HFFc6 (cell line): ENCODE measurements at regions not wholly inside any gene's neighbourhood (a gene's known extent, or its start where the extent isn't known, plus 50 kb on each side); places are given as distances from the start of the nearest gene placed in this dataset.

Experiments
- DNase-seq: peaks from one replicate; pipeline ENCODE4 v3.0.0-alpha.2; 2018
- H3K27ac Mint-ChIP-seq: 2 replicates; pipeline ENCODE4 v1.8.0; 2020; ENCODE audit warnings: mild to moderate bottlenecking, mixed read lengths
- H3K27me3 Mint-ChIP-seq: 2 replicates; pipeline ENCODE4 v1.8.0; 2021; ENCODE audit warnings: mild to moderate bottlenecking, moderate library complexity, mixed read lengths; ENCODE audit not compliant: insufficient read depth
- H3K36me3 Mint-ChIP-seq: 2 replicates; pipeline ENCODE4 v1.8.0; 2021; ENCODE audit warnings: low read depth, mixed read lengths
- H3K4me1 Mint-ChIP-seq: 2 replicates; pipeline ENCODE4 v1.8.0; 2020; ENCODE audit warnings: low read depth, mixed read lengths
- H3K4me3 Mint-ChIP-seq: 2 replicates; pipeline ENCODE4 v1.8.0; 2020; ENCODE audit warnings: mild to moderate bottlenecking, moderate library complexity, mixed read lengths
- H3K9me3 Mint-ChIP-seq: 2 replicates; pipeline ENCODE4 v1.8.0; 2020; ENCODE audit warnings: mild to moderate bottlenecking, mixed read lengths
- TF ChIP-seq, protein P1 (sequence below): fragments of 200-600 bp; sonication (generic); IDR thresholded peaks from 2 replicates; pipeline ENCODE4 v1.5.0; 2021; ENCODE audit warnings: antibody characterized with exemption, mild to moderate bottlenecking

DNA sequence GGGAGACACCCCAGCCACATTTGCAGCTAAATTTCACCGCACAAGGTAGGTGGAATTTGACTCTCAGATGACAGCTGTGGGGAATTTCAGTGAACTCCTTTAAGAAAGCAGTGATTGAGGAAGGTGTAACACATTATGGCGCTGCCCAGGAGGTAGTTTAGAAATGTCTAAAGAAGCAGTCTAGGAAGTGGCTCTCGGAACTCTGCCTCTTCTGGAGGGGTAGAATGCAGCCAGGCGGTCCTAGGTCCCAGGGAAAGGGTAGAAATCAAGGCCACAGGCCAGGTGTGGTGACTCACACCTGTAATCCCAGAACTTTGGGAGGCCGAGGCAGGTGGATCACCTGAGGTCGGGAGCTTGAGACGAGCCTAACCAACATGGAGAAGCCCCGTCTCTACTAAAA lies 179.0 kb upstream of the HAAO start:
- DNase-seq: no peak
- H3K4me3 Mint-ChIP-seq: no peak overlapping the region
- H3K27me3 Mint-ChIP-seq: peaks cover 5% of the 10 kb centered on the region
- peak overlapping the region; percentile 54 for H3K27ac Mint-ChIP-seq
- no peaks in the 10 kb centered on the region for H3K9me3 Mint-ChIP-seq
- no peaks in the 10 kb centered on the region for H3K36me3 Mint-ChIP-seq
- H3K4me1 Mint-ChIP-seq: peaks cover 88% of the 10 kb centered on the region
- TF ChIP-seq, protein P1, sequence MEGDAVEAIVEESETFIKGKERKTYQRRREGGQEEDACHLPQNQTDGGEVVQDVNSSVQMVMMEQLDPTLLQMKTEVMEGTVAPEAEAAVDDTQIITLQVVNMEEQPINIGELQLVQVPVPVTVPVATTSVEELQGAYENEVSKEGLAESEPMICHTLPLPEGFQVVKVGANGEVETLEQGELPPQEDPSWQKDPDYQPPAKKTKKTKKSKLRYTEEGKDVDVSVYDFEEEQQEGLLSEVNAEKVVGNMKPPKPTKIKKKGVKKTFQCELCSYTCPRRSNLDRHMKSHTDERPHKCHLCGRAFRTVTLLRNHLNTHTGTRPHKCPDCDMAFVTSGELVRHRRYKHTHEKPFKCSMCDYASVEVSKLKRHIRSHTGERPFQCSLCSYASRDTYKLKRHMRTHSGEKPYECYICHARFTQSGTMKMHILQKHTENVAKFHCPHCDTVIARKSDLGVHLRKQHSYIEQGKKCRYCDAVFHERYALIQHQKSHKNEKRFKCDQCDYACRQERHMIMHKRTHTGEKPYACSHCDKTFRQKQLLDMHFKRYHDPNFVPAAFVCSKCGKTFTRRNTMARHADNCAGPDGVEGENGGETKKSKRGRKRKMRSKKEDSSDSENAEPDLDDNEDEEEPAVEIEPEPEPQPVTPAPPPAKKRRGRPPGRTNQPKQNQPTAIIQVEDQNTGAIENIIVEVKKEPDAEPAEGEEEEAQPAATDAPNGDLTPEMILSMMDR: no peak

DNA sequence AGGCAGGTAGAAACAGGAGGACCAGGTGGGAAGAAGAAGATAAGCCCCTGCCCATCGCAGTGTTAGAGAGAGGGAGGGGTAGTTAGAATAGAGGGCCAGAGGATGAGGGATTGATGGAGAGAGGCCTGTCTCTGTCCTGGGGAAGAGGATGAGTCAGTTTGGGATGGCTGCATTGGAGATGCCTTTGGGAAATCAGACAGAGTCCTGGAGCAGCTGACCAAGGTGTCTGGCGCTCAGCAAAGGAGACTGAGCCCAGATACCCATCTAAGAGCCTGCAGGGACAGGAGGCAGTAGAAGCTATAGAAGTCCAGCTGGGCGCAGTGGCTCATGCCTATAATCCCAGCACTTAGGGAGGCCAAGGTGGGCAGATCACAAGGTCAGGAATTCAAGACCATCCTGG lies 177.8 kb upstream of the HAAO start:
- Mint-ChIP-seq H3K36me3 (no peaks in the 10 kb centered on the region), H3K4me3 (peak overlapping the region; percentile 55), H3K9me3 (no peaks in the 10 kb centered on the region), H3K27ac (peak overlapping the region; percentile 92), H3K4me1 (peaks cover 84% of the 10 kb centered on the region), H3K27me3 (peaks cover 3% of the 10 kb centered on the region)
- DNase-seq: peak; percentile 50
- TF ChIP-seq, protein P1: no peak

DNA sequence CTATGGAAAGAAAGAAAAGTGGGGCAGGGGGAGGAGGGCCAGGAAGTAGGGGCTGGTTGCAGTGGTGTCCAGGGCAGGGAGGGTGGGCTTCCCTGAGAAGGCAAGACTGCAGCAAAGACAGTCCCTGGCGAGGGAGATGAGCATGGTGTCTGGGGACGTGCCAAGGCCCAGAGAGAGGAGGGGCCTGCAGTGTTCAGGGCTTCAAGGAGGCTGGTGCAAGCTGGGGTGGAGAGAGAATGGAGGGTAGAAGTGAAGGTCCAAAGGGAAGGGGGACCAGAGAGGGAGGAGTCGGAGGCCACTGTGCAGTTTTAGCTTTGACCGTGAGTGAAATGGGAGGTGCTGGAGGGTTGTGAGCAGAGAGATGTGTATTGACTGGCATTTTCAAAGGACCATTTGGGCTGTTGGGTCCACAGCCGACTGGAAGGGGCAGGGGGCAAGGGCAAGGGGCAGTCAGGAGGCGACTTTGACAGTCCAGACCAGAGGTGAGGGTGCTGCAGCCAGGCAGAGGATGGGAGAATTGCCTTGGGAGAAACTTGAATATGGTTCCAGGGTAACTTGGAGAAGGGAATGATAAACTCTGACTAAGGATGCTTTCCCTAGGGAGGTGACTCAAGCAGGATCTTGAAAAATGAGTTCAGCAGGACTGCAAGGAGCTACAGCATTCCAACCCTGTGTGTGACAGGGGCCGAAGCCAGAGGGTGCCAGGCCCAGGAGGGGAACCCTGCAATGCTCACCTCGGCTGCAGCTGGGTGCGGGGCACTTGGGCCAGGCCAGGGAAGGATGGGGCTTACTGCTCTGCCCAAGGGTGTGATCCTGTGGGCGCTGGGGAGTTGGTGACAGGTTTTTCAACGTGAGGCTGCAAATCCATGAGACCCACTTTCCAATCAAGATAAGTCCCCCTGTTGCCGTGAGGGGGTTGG lies 177.1 kb upstream of the HAAO start:
- Mint-ChIP-seq H3K27ac (peak overlapping the region; percentile 92), H3K4me3 (peak overlapping the region; percentile 55), H3K4me1 (peaks cover 84% of the 10 kb centered on the region), H3K27me3 (peaks cover 4% of the 10 kb centered on the region), H3K9me3 (no peaks in the 10 kb centered on the region), H3K36me3 (no peaks in the 10 kb centered on the region)
- TF ChIP-seq, protein P1: peak; percentile 26; the same call in 1 of the 2 replicates
- peak; percentile 92 for DNase-seq

DNA sequence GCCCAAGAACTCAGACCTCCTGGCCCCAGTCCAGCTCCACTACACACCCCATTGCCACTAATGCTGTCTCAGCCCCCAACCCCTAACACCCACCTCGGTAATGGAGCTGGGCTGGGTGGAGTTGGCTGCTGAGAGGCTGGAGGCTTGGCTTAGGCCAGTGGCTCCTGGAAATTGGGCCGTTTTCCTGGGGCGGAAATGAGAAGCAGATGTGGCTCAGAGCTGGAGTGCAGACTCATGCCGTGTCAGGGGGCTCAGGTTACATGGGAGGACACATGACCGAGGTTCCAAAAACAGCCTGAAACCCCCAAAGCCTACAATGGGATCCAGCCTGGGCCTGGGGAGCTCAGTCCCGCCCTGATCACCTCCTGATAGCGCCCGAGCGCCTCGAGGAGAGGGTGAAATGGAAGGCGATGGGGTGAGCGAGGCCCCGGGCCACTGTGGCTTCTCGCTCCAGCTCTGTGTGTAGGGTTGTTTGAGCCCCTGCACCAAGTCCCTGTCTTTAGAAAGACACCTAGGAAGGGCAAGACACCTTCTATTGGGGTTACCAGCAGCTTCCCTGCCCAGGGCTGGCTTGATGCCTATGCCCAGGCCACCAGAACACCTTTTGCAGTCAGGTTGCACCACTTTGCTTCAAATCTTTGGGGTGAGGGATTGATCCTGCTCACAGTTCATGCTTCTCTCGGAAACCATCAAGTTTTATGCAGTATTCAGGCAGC lies 175.7 kb upstream of the HAAO start:
- Mint-ChIP-seq H3K9me3 (no peaks in the 10 kb centered on the region), H3K4me3 (peak overlapping the region; percentile 23; the same call in 1 of the 2 replicates), H3K27me3 (peaks cover 4% of the 10 kb centered on the region), H3K36me3 (no peaks in the 10 kb centered on the region), H3K27ac (peak overlapping the region; percentile 92), H3K4me1 (peaks cover 79% of the 10 kb centered on the region)
- peak; percentile 85 for DNase-seq
- TF ChIP-seq, protein P1: no peak

DNA sequence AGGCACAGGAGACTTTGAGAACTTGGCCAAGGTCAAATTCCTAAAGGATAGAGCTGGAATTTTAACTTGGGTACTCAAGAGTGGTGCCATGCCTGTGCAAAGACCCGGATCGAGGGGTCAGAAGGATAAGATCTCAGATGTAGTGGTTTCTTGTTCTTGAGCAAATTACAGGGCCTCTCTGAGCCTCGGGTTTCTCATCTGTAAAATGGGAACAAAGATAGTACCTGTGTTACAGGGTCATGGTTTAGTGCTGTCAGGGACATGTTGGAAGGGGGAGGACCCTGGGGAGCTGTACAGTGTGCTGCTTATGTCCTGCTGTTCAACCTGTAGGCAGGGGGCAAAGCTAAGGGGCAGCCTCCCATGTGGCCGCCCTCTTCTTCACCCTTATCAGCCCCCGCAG lies 173.5 kb upstream of the HAAO start:
- no peak overlapping the region; the same call in 1 of the 2 replicates for H3K27ac Mint-ChIP-seq
- no peak overlapping the region for H3K4me3 Mint-ChIP-seq
- peaks cover 69% of the 10 kb centered on the region for H3K4me1 Mint-ChIP-seq
- TF ChIP-seq, protein P1: no peak
- H3K36me3 Mint-ChIP-seq: no peaks in the 10 kb centered on the region
- no peaks in the 10 kb centered on the region for H3K9me3 Mint-ChIP-seq
- H3K27me3 Mint-ChIP-seq: peaks cover 4% of the 10 kb centered on the region
- no peak for DNase-seq
